GM21360 (cell line): ENCODE measurements at regions not wholly inside any gene's neighbourhood (a gene's known extent, or its start where the extent isn't known, plus 50 kb on each side); places are given as distances from the start of the nearest gene placed in this dataset.
A peak's percentile ranks its signal among the peaks of the same experiment; 100 is the strongest.
"Not testable (repeated sequence)": the region's sequence is repeated elsewhere in the genome, so short reads cannot be mapped to it uniquely, and the experiment has no call there.

ENCODE experiments used
- ATAC-seq: cut with Tn5 transposase; IDR thresholded peaks from one replicate; pipeline ENCODE4 v1.9.1; 2021; ENCODE audit warnings: mild to moderate bottlenecking, moderate library complexity; ENCODE audit not compliant: unreplicated experiment

DNA sequence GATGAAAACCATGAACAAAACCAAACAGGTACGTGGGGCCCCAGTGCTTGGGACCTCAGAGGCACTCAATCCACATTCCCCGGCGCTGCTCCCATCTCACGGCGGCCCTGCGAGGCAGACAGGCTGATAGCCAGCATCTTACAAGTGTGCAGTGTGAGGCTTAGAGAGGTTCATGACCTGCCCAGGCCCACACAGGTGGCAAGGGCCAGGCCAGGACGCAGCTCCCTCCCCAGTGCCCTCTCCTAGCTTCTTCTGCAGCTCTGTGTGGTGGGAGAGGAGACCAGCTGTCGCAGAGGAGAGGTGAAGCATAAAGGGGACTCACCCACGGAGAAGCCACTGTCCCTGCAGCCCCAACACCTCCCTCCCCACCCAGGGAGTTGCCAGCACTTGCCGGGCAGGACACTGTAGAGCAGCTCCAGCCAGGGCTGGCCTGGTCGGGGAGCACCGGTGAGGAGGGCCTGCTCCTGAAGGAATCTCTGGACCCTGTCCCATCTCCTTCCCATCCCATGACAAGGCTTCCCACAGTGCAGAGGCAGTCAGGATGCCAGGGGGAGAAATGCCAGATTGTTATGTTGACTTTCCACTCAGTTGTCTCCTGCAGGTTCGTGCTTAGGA lies 92.4 kb upstream of the TMEM45B start:
- no peak for ATAC-seq

DNA sequence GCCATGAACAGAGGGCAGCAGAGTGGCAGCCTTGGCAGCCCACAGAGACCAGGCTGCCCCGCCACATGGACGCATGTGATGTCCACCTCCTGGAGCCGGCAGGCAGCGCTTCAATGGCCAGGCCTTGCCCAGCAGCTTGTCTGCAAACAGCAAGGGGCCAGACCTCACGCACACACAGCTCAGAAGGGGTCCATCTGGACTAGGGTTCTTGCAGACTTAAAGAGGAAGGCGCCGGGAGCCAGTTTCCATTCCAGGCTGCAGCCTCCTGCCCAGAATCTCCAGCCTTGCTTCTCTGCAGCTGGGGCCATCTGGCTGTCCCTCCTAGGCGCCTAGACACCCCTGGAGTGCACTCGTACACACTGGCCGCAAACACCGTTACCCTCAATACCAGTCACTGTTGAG lies 91.9 kb upstream of the TMEM45B start:
- no peak for ATAC-seq

DNA sequence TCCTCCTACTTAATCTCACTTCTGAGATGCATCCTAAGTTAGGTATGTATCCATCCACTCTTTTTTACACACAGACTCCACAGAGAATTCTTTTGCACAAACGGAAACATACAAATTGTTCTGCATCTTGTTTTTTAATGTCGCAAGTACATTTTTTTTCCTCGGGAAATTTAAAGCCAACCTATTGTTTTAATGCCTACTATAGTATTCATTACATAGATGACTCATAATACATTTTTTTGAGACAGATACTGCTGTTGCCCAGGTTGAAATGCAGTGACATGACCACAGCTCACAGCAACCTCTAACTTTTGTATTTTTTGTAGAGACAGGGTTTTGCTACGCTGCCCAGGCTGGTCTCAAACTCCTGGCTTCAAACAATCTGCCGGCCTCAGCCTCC lies 90.8 kb upstream of the TMEM45B start:
- no peak for ATAC-seq

DNA sequence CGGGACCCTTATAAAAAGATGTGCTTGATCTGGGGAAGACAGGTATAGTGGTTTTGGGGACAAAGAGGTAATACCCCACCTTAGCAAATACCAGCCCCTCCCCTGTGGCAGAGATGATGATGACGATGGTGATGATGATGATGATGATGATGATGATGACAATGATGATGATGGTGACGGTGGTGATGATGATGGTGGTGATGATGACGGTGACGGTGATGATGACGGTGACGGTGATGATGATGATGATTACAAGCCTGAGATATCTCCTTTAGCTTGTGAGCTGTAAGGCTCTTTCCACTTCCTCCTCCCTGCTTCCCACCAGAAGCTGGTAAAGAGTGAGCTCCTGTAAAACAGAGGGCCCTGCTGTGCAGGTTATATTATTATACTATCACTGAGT lies 89.5 kb upstream of the TMEM45B start:
- no peak for ATAC-seq

DNA sequence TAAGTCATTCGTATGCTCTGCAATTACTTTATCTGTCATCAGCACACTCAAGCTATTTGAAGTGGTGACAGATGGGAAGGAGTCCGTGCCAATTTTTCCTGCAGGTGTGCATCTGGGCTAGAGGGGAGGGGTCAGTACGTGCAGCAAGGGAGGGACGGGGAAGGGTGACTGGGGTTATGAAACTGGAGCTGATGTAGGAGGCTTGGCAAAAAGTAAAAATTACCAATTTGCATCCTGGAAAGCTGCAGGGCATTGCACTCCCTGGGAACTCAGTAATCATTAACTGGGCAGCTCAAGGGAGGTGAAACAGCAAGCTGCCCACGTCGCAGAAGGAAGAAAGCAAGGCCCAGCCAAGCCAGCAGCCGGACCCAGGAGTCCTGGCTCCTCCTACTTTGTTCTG lies 87.1 kb upstream of the TMEM45B start:
- ATAC-seq, result no peak

DNA sequence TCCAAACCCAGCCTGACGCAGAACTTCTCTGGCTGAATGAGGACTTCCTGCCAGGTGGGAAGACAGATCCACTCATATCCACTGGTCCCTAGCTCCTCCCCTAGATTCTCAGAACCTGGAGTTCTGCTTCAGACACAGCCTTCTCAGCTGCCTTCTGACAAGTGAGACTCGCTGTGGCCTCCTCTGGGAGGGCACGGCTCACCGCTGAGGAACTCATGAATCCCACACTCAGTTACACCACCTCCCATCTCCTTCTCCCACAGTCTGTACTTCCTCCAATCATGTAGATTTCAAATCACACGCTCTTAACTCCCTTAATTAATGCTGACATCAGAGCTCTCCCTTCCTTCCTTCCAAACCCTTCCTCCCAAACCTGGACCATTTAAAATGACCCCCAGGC lies 86.4 kb upstream of the TMEM45B start:
- ATAC-seq, result no peak

DNA sequence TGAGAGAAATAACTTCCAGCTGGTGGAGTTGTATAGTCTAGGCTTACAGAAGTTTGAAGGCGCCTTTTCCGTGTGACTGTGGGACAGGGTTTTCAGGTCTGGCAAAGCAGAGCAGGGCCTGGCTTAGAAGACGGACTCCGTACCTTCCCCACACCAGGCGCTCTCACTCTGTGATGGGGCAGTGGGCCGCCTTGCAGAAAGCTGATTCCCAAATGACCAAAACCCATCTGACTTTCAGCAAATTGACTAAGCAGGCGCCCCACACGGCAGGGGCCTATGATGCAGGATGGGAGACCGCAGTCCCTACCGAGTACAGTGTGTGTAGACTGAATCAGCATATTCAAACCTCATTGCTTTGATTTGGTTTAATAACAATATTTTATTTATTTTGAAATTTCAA lies 85.8 kb upstream of the TMEM45B start:
- ATAC-seq, result no peak

DNA sequence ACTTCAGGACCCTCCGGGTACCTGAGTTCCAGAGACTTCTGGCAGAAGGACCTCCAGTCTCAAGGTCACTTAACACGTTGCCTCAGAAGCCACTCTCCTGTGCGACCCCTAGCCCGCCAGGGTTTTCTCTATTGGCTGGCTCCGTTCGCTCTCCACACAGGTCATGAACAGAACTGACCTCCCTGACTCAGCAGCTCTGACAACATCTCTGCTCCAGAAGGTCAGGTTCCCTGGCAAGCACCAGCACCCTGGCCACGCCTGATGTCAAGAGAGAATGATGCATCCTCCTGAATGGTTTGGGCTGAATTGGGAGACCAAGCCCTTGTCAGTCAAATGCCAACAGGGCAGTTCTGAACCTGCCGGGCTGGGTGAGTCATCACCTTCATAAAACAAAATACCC lies 84.3 kb upstream of the TMEM45B start:
- no peak for ATAC-seq

DNA sequence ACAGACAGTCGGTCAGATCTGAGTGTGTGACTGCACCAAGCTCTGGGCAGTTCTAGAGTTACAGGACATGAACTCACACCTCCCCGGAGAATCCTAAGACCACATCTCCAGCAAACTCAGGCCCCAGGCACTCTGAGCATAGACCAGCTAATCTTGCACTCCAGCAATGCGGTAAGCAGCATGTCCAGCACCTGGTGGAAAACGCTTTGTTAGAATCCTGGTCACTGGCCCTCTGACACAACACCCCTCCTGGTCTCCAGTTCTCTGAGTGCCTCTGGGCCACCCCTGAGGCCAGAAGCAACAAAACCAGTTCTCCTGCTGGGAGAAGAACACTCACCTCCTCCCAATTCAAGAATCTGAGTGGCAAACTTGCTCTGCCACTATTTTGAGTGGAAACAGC lies 82.7 kb upstream of the TMEM45B start:
- ATAC-seq, result no peak

DNA sequence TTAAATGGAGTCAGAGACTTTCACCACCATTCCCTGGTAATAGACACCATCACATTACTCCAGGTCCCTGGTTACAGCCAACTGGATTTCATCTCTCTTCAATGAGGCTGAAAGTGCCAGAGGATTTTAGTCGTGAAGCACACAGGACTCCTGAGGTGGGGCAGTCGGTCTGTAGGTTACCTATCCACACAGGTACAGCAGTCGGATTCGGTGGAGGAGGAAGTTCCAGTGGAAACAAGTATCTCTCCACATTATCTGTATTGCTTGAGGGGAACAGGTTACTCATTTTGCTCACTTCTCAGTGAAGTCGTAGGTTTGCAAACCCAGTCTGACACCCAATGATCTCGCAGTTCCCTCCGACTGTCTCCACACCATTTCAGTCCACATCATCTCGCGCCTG lies 82.3 kb upstream of the TMEM45B start:
- no peak for ATAC-seq

DNA sequence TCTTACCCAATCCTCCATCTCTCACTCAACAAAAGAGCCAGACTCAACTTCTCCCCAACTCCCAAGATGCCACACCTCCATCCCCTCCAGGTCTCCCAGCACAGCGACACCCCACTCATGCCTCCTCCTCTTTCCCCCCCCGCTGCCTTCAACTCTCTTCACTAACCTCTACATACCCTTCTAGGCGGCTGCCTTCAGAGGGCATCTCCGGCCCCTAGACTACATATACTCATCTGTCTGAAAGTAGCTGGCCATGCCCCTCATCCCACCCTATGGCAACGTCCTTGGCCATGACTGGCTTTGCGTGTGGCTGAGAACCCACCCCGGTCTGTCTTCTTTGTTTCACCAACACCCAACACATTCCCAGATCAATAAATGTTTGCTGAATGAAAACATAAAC lies 81.7 kb upstream of the TMEM45B start:
- ATAC-seq, result no peak

DNA sequence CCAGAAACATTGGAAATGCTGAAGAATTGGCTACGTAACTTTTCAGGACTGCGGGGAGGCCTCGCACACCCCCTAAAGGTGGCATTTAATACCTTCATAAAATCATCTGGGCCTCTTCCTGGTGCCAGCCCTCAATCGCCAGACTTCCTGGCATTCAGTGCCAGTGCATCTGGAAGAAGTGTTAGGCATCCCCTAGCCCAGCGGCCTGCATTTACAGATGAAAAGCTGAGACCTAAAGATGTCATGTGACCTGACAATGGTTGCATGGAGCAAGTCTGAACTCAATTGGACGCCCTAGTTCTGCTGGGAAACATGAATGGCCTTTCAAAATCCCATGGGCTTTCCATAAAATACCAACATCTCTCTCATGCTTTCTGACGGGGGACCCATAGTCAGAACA lies 81.0 kb upstream of the TMEM45B start:
- no peak for ATAC-seq

DNA sequence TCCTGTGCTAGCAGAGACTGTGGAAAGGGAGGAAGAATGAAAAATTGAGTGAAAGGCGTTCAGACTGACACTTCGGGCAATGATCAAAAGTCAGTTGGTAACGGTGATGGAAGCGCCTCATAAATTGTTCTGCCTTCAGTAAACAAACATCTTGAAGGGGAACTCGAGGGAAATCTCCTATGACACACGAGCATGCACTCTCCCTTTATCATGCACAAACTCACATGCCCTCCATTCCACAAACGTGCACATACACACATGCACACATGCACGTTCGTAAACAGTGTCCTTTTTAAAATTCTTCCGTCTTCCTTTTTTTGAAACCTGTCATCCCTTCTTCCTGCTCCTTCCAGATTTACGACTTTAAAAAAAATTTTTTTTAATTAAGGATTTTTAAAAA lies 77.8 kb upstream of the TMEM45B start:
- ATAC-seq, result no peak

DNA sequence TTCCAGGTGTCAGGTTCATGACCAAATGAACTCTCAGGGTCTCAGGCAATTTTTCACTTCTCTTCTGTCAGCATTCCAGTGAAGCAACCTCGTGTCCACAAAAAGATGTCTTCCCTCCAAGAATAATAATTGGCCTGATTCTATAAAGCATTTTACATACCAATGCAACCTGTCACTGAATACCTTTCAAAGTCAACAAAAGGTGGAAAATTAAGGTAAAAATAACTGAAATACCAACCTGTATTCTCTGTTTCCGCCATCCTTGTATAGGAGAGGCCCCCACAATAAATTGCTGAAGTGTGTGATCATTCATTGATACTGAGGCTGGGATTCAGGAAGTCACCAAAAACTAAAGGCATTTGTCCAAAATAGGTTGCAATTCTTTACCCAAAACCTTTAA lies 77.4 kb upstream of the TMEM45B start:
- ATAC-seq, result no peak

DNA sequence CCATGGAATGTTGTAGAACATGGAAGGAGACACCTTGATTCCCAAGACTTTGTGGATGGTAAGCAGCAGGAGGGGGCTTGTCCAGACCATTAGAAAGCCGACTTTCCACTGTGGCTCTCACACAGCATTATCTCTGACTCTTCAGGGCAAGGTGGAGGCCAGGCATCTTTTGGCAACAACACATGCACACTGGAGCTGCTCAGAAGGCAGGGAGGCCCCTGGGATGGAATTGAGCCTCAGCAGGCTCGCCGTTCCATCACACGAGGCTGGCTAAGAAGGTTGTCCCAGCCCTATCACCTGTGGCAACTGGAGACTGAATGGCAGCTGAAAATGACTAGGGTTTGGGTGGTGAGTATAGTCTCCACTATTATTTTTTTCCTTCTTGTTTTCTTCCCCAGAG lies 76.3 kb upstream of the TMEM45B start:
- no peak for ATAC-seq

DNA sequence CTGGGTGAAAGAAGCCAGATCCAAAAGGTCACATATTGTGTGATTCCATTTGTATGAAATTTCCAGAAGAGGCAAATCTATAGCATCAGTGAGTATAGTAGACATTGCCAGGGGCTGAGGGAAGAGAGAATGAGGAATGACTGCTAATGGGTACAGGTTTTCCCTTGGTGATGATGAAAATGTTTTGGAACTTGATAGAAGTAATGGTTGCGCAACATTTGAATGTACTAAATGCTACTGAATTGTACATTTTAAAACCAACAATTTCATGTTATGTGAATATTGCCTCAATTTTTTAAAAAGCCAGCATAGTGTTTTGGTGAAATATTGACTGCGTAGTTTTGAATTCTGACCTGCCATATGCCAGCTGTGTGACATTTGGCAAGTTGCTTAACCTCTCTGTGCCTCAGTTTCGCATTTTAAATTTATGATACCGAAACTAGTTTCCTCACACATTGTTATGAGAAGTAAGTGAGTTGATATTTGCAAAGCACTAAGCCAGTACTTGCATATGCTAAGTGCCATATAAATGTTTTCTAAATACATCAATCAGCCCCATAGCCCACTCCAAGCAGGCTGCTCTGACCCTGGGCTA lies 75.4 kb upstream of the TMEM45B start:
- ATAC-seq, result no peak

DNA sequence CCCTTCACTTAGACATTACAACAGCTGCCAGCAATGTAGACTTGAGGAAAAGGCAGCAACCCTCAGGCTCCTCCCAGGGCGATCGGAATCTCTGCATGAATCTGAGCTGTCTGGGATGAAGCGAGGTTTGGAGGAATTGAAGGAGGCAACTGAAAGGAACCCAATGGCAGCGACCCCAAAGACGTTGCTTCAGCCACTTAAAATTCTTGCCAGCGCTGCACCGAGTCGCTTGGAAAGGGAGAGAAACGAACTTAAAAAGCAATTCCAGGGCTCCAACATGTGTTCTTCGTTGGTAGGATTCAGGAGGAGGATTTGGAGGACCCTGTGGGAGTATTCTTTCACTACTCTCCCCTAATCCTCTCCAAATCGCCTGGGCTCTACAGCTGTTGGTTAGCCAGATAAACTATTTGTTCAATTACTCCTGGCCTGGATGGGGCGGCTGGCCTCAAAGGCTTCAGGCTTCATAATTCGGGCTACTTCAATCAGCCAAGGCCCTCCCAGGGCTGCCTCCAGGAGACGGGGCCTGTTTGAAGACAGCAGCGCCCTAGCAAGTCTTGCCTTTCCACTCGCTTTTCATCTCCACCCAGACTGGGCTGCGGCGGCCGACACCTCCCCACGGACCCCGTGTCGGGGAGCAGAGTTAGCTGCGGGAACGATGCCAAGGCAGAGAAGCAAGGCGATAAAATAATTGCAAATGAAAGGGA lies 72.4 kb upstream of the TMEM45B start:
- no peak for ATAC-seq

DNA sequence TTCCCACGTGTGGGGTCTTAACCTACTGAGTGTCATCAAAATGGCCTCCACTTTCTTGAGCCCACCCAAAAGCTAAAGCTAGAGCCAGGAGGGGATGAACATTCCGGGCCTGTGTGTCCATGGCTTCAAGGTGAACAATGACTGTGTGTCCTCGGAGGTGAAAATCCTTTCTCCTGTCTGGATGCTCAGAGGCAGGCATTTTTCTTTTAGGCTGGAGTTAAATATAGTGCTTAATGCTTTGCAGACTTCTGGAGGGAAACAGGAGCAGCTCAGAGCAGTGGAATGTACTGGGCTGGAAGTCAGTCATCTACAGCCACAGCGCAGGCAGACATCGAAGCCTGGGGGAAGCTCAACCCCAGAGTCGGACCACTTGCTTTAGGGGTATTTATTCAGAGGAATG lies 68.6 kb upstream of the TMEM45B start:
- no peak for ATAC-seq

DNA sequence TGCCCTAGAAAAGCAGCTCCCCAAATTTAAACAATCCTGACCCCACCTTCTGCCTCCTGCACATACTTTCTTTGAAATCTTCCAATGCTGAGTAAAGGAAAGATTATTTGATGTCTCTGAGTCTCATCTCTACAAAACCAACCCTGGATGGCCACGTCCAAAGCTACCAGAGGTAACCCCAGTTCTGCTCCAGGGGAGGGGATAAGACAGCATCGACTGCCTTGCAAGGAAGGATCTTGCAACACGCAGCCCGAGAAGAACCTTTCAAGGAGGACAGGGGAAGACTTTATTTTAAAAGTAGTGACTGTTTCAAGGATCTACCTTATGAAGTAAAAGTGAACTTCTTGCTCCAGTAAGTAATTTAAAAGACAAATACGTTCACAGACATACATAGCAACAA lies 66.5 kb upstream of the TMEM45B start:
- no peak for ATAC-seq

DNA sequence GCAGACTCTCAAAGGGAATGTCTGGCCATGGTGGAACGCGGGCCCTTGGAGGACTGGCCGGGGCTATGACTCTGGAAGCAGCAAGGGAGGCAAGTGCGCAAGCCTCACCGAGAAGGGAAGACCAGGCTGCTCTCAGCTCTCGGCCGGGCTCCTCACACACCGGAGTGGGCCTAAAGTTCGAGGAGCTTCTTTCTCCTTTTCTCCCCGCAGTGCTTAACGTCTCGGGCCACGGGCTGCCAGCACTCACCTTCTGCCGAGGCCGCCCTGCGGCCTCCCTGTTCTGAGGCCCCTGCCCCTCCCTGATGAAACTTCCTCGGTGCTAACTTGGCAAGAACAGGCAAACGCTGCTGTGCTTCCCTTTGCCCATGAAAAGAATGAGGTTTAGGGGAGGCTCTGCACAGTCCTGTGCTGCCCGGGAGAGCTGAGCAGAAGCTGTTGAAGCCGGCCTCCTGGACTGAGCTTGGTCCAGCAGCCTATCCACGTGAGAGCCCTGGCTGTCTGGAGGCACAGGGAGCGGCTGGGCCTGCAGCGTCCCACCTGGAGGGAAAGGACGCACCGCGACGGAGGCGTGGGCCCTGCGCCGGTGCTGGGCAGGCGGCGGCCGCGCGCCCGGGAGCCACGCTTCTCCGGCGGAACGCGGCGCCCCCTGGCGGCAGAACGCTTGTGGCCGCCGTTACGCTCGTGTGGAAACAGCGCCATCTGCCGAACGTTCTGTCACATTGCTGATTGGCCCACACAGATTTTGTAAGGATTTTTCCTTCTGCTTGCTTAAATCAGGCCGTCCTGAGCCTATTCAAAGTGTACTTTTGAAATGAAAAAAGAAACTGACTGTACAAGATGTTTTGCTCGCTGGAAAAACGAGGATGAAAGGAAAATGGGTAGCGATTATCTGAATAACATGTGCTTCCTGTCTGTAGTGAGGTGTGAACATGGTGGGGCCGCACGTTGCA lies 65.0 kb upstream of the TMEM45B start:
- peak; percentile 93 for ATAC-seq

DNA sequence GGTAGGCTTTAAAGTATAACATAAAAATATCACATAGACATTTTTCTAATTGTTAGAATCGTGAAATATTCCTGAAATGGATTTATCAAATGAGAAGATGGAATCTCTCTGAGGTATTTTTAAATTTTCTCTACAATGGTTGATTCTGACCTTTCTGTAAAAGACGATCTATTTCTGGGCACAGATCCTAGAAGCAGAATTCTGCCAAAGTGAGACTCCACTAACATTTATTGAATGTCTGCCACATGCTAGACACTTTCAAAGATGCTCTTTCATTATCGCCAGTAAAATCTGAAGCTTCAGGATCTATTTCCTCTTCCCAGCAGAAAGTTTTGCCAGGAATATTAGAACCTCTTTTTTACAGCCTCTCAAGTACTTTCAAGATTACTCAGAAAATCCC lies 64.1 kb upstream of the TMEM45B start:
- no peak for ATAC-seq

DNA sequence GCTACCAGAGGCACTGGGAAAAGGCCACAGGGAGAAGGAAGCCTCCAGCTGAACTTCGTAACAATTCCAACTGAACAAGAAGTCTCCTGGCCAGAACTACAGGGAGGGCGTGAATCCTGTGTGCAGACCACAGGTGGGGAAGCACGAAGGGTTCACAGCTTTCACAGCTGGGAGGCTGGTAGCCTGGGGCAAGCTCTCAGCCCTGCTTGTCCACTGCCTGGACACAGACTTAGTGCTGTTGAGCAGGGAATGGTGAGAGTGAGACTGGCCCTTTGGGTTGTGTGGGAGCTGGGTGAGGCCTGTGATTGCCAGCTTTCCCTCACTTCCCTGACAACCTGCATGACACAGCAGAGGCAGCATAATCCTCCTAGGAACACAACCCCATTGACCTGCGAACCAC lies 52.1 kb upstream of the TMEM45B start:
- not testable (repeated sequence) for ATAC-seq
